Suppressor macrophage treated with lipopolysaccharide for 1 hour (primary cell): ENCODE measurements at regions not wholly inside any gene's neighbourhood (a gene's known extent, or its start where the extent isn't known, plus 50 kb on each side); places are given as distances from the start of the nearest gene placed in this dataset.
"Not testable (repeated sequence)": the region's sequence is repeated elsewhere in the genome, so short reads cannot be mapped to it uniquely, and the experiment has no call there.

ENCODE experiments used
- DNase-seq, 3 donors: peaks; one replicate each; pipeline ENCODE4 v3.0.0-alpha.2; 2020 to 2022

- peak; percentile 26 to 46 (median 35) for DNase-seq
Observed at GRCh38 chrX:111041018-111041462, 55.0 kb upstream of the PAK3 start.

DNA sequence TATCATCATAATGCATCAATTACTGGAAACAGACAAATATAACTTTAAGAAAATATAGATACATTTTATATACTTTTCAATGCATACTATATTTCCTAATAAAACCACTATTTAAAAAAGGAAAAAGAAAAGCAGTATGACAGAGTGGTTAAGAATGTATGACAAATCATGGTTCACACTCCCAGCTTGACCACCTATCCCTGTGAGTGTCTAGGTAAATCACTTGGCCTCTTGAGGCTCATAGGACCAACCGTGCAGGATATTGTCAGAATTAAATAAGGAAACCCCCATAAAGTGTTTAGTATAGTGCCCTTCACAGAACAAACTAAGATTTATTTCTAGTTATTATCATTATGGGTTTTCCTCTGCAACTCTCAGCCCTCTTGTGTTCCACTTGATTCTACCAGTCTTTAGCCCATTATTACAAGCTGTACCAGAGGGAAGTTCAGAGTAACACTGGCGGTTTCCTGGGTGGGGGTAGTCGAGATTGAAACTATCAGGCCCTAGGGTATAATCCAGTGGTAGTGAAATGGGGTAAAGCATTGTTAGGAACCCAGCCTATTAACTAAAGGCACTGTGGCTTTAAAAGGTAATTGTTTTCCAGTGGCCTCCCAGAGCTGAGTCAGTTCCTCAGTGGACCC, 55.5 kb upstream of the PAK3 start:
- no peak for DNase-seq

GRCh38 chrX:111039606-111040005, 56.4 kb upstream of the PAK3 start:
- no peak for DNase-seq

DNA sequence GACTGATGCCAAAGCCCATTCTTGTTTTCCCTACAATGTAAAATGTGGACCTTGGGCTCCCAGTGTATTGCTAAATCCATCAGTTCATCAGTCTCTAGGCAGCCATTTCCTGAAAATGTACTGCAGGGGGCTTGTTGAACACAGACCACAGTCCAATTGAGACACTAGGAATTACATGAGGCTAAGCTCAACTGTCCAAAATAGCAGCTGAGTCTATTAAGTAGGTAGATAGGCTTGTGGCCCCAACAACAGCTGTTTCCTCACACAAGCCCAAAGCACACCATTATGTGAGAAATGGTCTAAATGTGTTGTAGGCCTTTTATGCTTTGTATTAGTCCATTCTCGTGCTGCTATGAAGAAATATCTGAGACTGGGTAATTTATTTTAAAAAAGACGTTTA, 60.0 kb upstream of the PAK3 start:
- no peak for DNase-seq

GRCh38 chrX:111035256-111035655, 60.7 kb upstream of the PAK3 start:
- no peak for DNase-seq

DNA sequence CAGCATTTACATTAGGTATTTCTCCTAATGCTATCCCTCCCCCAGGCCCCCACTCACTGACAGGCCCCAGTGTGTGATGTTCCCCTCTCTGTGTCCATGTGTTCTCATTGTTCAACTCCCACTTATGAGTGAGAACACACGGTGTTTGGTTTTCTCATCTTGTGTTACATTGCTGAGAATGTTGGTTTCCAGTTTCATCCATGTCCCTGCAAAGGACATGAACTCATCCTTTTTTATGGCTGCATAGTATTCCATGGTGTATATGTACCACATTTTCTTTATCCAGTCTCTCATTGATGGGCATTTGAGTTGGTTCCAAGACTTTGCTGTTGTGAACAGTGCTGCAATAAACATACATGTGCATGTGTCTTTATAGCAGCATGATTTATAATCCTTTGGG, 73.0 kb upstream of the PAK3 start:
- not testable (repeated sequence) for DNase-seq

GRCh38 chrX:111020283-111020682, 75.7 kb upstream of the PAK3 start:
- no peak for DNase-seq

DNA sequence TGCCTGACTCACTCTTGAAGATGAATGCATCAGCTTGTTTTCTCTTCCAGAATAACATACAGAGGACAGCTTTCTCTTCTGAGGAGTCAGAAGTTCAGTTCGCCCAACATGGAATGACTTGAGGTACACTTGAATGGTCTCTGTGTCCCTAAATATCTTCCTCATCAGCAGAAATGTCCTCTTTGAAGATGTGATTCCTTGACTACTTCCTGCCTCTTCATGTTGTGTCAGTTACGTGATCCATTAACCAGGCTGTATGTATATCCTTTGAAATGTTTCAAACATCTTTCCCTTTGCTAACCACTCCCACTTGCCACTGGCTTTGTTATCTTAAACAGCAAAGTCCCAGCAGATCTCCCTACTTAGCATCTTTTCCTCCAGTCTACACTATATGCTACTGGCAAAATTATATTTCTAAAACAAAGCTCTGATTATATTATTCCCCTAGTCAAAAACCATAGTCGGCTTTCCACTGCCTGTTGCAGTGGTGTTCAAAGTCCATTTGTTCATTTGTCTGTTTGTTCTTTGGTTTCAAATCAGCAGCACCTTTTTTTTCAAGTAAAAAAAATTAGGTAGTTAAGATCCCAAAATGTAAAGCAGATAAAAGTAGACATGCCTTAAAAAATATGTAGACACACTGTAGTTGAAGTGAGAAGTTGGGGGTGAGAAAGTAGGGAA, 82.1 kb upstream of the PAK3 start:
- DNase-seq: no peak

- DNase-seq: no peak
Observed at GRCh38 chrX:111010111-111010510, 85.9 kb upstream of the PAK3 start.

GRCh38 chrX:111009256-111009655, 86.7 kb upstream of the PAK3 start:
- DNase-seq: no peak

DNA sequence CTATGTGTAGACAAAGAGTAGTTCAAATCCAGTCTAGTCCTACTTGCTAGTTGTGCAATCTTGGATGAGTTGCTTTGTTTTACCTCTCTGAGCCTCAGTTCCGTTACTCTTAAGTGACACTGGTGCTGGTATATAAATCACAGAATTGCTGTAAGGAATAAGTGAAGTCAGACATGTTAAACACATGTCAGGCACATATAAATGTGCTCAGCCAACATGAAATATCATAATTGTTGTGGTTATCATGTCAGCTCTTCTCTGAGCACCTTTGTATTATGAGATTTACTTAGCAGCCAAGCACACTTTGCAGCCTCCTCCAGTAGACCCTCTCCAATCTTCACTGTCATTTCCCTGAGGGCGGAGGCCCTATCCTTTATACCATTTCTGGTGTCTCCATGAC, 87.9 kb upstream of the PAK3 start:
- DNase-seq: no peak

DNA sequence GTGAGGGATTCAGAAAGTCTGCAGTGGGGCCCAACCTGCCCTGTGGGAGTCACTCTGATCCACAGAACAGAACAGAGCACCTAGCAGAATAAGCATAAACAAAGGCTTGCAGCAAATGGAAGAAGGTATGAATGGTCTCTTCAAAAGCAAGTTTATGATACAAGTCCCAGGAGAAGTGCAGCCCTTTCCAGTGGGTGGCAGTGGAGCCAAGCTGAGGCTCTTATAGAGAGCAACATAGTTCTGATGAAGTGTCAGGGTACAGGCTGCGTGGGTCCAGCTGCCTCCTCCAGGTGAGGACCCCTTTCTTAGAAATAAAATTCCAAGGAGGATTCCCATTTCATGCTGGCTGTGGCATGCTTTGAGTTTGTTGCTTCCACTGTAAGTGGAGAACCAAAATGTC, 88.8 kb upstream of the PAK3 start:
- DNase-seq: no peak

DNA sequence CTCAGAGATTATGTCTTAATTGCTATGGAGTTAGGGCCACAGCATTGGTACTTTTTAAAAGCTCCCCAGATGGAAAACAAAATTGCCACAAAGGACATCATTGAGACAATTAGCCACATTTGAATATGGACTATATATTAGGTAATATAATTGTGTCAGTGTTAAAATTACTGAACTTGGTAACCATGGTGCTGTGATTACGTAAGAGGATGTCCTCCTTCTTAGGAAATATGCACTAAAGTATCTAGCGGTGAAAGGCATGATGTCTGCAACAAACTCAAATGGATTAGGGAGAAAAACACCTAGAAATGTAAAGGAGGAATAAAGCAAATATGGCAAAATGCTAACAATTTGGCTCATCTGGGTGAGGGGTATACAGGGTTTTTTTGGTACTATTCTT, 89.9 kb upstream of the PAK3 start:
- DNase-seq: peak in 2 of 3 donors; percentile 1 to 16

GRCh38 chrX:111005166-111005565, 90.8 kb upstream of the PAK3 start:
- DNase-seq: no peak

- no peak for DNase-seq
Observed at GRCh38 chrX:111003118-111003517, 92.9 kb upstream of the PAK3 start.

DNA sequence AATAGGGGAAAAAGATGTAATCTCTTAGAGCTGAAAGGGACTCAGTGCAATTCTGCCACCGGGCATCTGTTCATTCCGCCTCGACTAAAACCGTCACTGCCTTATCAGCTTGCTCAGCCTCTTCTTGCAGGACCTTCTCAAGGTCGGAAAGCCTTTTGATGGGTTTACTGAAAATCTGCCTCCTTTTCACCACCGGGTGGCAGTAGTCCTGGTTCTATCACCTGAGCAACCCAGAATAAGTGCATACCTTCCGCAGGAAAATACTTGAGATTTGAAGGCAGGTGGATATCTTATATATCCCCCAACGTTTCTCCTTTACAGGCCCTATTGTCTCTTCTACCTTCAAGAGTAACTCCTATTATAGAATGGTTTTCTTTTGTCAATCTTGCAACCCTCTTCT, 103.4 kb upstream of the PAK3 start:
- peak; percentile 14 to 21 (median 18) for DNase-seq

GRCh38 chrX:110989869-110990268, 106.1 kb upstream of the PAK3 start:
- DNase-seq: no peak

DNA sequence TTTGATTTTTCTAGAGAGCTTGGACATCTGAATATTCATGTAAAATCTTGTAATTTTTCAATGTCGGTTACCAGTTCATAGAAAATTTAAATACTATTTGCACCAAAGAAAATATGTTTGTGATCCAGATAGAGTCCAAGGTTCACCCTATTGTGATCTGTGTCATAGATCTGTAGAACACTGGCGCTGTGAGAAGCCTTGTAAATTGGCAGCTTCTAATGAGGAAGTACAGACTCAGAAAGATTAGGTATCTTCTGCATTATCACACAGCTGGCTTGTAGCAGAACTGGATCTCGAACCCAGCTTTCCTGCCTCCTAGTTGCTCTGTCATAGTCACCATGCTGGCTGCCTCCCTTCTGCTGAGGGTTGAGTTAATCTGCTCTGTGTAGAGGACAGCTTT, 106.5 kb upstream of the PAK3 start:
- no peak for DNase-seq

GRCh38 chrX:110987292-110987691, 108.7 kb upstream of the PAK3 start:
- peak in 1 of 3 donors; percentile 6 for DNase-seq

- no peak for DNase-seq
Observed at GRCh38 chrX:110985470-110985869, 110.5 kb upstream of the PAK3 start.

GRCh38 chrX:110983024-110983423, 113.0 kb upstream of the PAK3 start:
- no peak for DNase-seq

GRCh38 chrX:110966839-110967238, 129.2 kb upstream of the PAK3 start:
- DNase-seq: no peak

DNA sequence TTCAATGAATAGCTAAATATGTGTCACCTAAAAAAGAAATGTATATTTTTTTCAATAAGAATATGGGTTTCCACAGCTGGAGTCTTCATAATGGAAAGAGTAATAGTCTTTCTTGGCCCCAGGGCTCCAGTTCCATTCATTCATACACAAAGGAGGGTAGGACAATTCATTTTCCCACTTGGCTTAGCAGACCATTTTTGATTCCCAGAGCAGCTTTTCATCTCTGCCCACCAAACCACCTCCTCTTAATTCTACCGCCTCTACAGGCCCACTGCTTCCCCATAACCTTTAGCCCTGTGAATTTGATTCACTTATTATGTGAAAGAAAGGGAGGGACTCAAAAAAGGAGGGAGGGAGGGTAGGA, 129.9 kb upstream of the PAK3 start:
- DNase-seq: no peak

DNA sequence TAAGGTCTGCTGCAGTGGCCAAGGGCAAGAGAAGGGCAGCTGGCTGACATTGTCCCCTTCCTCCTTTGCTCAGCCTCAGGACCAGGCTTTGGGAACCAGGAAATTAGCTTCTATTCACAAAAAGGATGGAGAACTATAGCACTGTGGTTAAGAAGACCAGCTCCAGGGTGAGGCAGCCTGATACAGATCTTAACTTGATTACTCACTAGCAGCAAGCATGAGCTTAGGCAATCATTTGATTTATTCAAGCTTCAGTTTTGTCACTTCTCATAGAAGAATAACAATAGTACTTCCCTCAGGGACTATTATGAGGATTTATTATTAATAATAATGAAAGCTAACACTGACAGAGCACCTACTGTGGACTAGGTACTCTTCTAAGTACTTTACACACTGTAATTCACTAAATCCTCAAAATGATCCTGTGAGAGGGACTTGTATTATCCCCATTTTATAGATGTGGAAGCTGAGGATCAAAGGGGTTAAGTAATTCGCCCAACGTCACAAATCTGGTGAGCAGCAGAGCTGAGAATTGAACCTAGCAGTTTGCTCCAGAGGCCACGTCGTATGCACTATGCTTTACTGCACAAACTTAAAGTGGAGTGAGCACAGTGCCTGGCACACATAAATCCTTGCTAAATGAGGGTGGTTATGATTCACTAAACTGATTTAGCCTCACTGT, 130.4 kb upstream of the PAK3 start:
- no peak for DNase-seq
